Endothelial cell of umbilical vein (primary cell): ENCODE measurements at regions not wholly inside any gene's neighbourhood (a gene's known extent, or its start where the extent isn't known, plus 50 kb on each side); places are given as distances from the start of the nearest gene placed in this dataset. TPM values are rescaled to one million over a fixed set of nuclear protein-coding genes. Genes with fewer than 3 reads are reported as not detected.

ENCODE experiments used
- microRNA-seq: library from miRNA; unstranded; fragments of <30 nt; microRNA quantifications from one replicate; pipeline ENCODE4 v1.2.0, GENCODE V29; 2021; ENCODE audit warnings: borderline number of aligned reads, borderline replicate concordance
- small RNA-seq: library from RNA; depleted of rRNA; stranded (forward); fragments of <200 nt; gene quantifications from one replicate; pipeline ENCODE3, GENCODE V24; 2012; ENCODE audit warnings: low replicate concordance, low read depth; ENCODE audit not compliant: insufficient read depth, insufficient read length

Small RNAs in the stretch of these regions (microRNA-seq; reads per million reads assigned to microRNA genes)
- not detected for gene MIR4302

Small RNAs in the stretch of these regions (small RNA-seq; reads per million reads assigned to genes)
- gene RN7SKP262, result not detected
